HEK293T (cell line): ENCODE measurements at regions not wholly inside any gene's neighbourhood (a gene's known extent, or its start where the extent isn't known, plus 50 kb on each side); places are given as distances from the start of the nearest gene placed in this dataset.

ENCODE experiments used
- CTCF ChIA-PET: fragments of 350-600 bp; formaldehyde crosslinking; extraction: SDS; loops from one replicate; lab custom pipeline; 2021; ENCODE audit warnings: antibody characterized with exemption, inconsistent platforms; lab: Yijun Ruan, JAX
- POLR2A ChIA-PET: fragments of 350-600 bp; formaldehyde crosslinking; extraction: SDS; loops from one replicate; lab custom pipeline; 2020; ENCODE audit warnings: antibody characterized with exemption, inconsistent platforms; lab: Yijun Ruan, JAX
- DNase-seq: peaks from one replicate; pipeline ENCODE4 v3.0.0; 2012; ENCODE audit warnings: mixed read lengths; ENCODE audit errors: extremely low spot score
- ARNT ChIP-seq: fragments of 450-650 bp; IDR thresholded peaks from 2 replicates; pipeline ENCODE4 v1.6.1; 2017; ENCODE audit warnings: mild to moderate bottlenecking
- BHLHE40 ChIP-seq: fragments of 450-650 bp; IDR thresholded peaks from 2 replicates; pipeline ENCODE4 v1.6.1; 2016; ENCODE audit warnings: mild to moderate bottlenecking, moderate library complexity, borderline replicate concordance
- CTBP1 ChIP-seq: fragments of 450-650 bp; IDR thresholded peaks from 2 replicates; pipeline ENCODE4 v1.6.1; 2016; ENCODE audit warnings: borderline replicate concordance
- ELF4 ChIP-seq: fragments of 450-650 bp; IDR thresholded peaks from 2 replicates; pipeline ENCODE4 v1.6.1; 2017; ENCODE audit warnings: antibody characterized with exemption
- FOXA1 ChIP-seq: fragments of 450-650 bp; IDR thresholded peaks from 2 replicates; pipeline ENCODE4 v1.6.1; 2016; ENCODE audit warnings: mild to moderate bottlenecking
- FOXK2 ChIP-seq: fragments of 450-650 bp; IDR thresholded peaks from 2 replicates; pipeline ENCODE4 v1.6.1; 2016; ENCODE audit warnings: mild to moderate bottlenecking
- FOXM1 ChIP-seq: fragments of 450-650 bp; IDR thresholded peaks from 2 replicates; pipeline ENCODE4 v1.6.1; 2017; ENCODE audit warnings: mild to moderate bottlenecking, borderline replicate concordance
- HDGF ChIP-seq: fragments of 450-650 bp; IDR thresholded peaks from 2 replicates; pipeline ENCODE4 v1.6.1; 2017; ENCODE audit warnings: antibody characterized with exemption, borderline replicate concordance
- L3MBTL2 ChIP-seq: fragments of 450-650 bp; conservative IDR thresholded peaks from 2 replicates; pipeline ENCODE4 v1.6.1; 2016; ENCODE audit warnings: mild to moderate bottlenecking
- LEF1 ChIP-seq: fragments of 450-650 bp; IDR thresholded peaks from 2 replicates; pipeline ENCODE4 v1.6.1; 2017; ENCODE audit warnings: mild to moderate bottlenecking, borderline replicate concordance
- NFRKB ChIP-seq: fragments of 450-650 bp; IDR thresholded peaks from 2 replicates; pipeline ENCODE4 v1.6.1; 2016; ENCODE audit warnings: mild to moderate bottlenecking, moderate library complexity
- PKNOX1 ChIP-seq: fragments of 450-650 bp; IDR thresholded peaks from 2 replicates; pipeline ENCODE4 v1.6.1; 2016
- SP1 ChIP-seq: fragments of 450-650 bp; IDR thresholded peaks from 2 replicates; pipeline ENCODE4 v1.6.1; 2017
- SUZ12 ChIP-seq: fragments of 450-650 bp; IDR thresholded peaks from 2 replicates; pipeline ENCODE4 v1.6.1; 2016; ENCODE audit warnings: mild to moderate bottlenecking
- TARDBP ChIP-seq: fragments of 450-650 bp; IDR thresholded peaks from 2 replicates; pipeline ENCODE4 v1.6.1; 2016
- ZNF384 ChIP-seq: fragments of 450-650 bp; IDR thresholded peaks from 2 replicates; pipeline ENCODE4 v1.6.1; 2016

- TF ChIP-seq FOXM1 (no peak), BHLHE40 (no peak), TARDBP (no peak), L3MBTL2 (no peak), ARNT (no peak), PKNOX1 (no peak), ELF4 (no peak), SUZ12 (no peak), SP1 (no peak), FOXA1 (no peak), LEF1 (no peak), FOXK2 (no peak), HDGF (no peak), ZNF384 (no peak), NFRKB (no peak), CTBP1 (no peak)
- no peak for DNase-seq
- CTCF ChIA-PET, result no interaction called here
- POLR2A ChIA-PET, result no interaction called here
These were observed 368.6 kb downstream of the REEP3 start for GRCh38 chr10:63889803-63890202.

GRCh38 chr10:63896992-63897391, 375.8 kb downstream of the REEP3 start:
- TF ChIP-seq FOXK2 (no peak), LEF1 (no peak), FOXM1 (no peak), SP1 (no peak), SUZ12 (no peak), BHLHE40 (no peak), ARNT (no peak), CTBP1 (no peak), ZNF384 (no peak), L3MBTL2 (no peak), NFRKB (no peak), TARDBP (no peak), HDGF (no peak), PKNOX1 (no peak), FOXA1 (no peak), ELF4 (no peak)
- DNase-seq, result no peak
- POLR2A ChIA-PET, result no interaction called here
- CTCF ChIA-PET, result interaction anchor here (1.1 to 1.2 kb wide), 2 partner anchors 10 to 30 kb away, joined by 4 to 5 read pairs; no protein-coding TSS in a partner anchor

GRCh38 chr10:63899673-63900300, 378.6 kb downstream of the REEP3 start:
- DNase-seq, result no peak
- ChIA-PET POLR2A (no interaction called here), CTCF (no interaction called here)
- no peak for TF ChIP-seq HDGF

GRCh38 chr10:63901228-63901627, 380.0 kb downstream of the REEP3 start:
- POLR2A ChIA-PET, result no interaction called here
- TF ChIP-seq FOXM1 (no peak), CTBP1 (no peak), SUZ12 (no peak), HDGF (no peak), LEF1 (no peak), FOXK2 (no peak), ZNF384 (no peak), PKNOX1 (no peak)
- DNase-seq, result peak; percentile 39
- CTCF ChIA-PET, result interaction anchor here (1.0 kb wide), 1 partner anchor 20 kb away, joined by 3 read pairs; no protein-coding TSS in a partner anchor

GRCh38 chr10:63901881-63902280, 380.7 kb downstream of the REEP3 start:
- CTCF ChIA-PET, result interaction anchor here (1.0 kb wide), 2 partner anchors 15 to 19 kb away, joined by 3 read pairs; no protein-coding TSS in a partner anchor
- DNase-seq, result no peak
- POLR2A ChIA-PET, result no interaction called here
- no peak for TF ChIP-seq FOXM1
- TF ChIP-seq PKNOX1, result no peak
- TF ChIP-seq SUZ12, result no peak
- TF ChIP-seq NFRKB, result no peak
- TF ChIP-seq LEF1, result no peak
- TF ChIP-seq BHLHE40, result no peak

GRCh38 chr10:63910806-63911205, 389.6 kb downstream of the REEP3 start:
- CTCF ChIA-PET, result no interaction called here
- POLR2A ChIA-PET, result no interaction called here
- no peak for DNase-seq
- no peak for TF ChIP-seq NFRKB
- no peak for TF ChIP-seq CTBP1
- TF ChIP-seq SUZ12, result no peak
- TF ChIP-seq FOXM1, result no peak
- no peak for TF ChIP-seq PKNOX1
- TF ChIP-seq LEF1, result no peak
- no peak for TF ChIP-seq ARNT
- no peak for TF ChIP-seq SP1
- TF ChIP-seq ZNF384, result no peak
- TF ChIP-seq TARDBP, result no peak
- no peak for TF ChIP-seq FOXA1
- no peak for TF ChIP-seq HDGF
- no peak for TF ChIP-seq FOXK2
